ENCODE measurements at regions not wholly inside any gene's neighbourhood (a gene's known extent, or its start where the extent isn't known, plus 50 kb on each side); places are given as distances from the start of the nearest gene placed in this dataset.

- Histone ChIP-seq H3K9me3 (ENCODE audit: control insufficient read depth, insufficient read depth, low read length) (no peaks in the 10 kb centered on the region), H3K36me3 (ENCODE audit: insufficient read depth, low read length) (no peaks in the 10 kb centered on the region), H3K4me1 (ENCODE audit: insufficient read depth, low read length) (no peaks in the 10 kb centered on the region), H3K9ac (ENCODE audit: low read depth, low read length) (no peak overlapping the region)
These were observed 906.8 kb downstream of the QKI start for GRCh38 chr6:164321297-164321696.

GRCh38 chr6:164315376-164315775 is 900.9 kb downstream of the QKI start:
- H3K4me1 ChIP-seq (ENCODE audit: insufficient read depth, low read length), result no peaks in the 10 kb centered on the region
- no peak overlapping the region for H3K9ac ChIP-seq (ENCODE audit: low read depth, low read length)
- no peaks in the 10 kb centered on the region; the same call in 1 of the 2 replicates for H3K9me3 ChIP-seq (ENCODE audit: control insufficient read depth, insufficient read depth, low read length)
- no peaks in the 10 kb centered on the region for H3K36me3 ChIP-seq (ENCODE audit: insufficient read depth, low read length)

GRCh38 chr6:164308339-164308738 is 893.8 kb downstream of the QKI start:
- H3K9me3 ChIP-seq (ENCODE audit: control insufficient read depth, insufficient read depth, low read length), result no peaks in the 10 kb centered on the region; the same call in 1 of the 2 replicates
- H3K36me3 ChIP-seq (ENCODE audit: insufficient read depth, low read length), result no peaks in the 10 kb centered on the region
- H3K4me1 ChIP-seq (ENCODE audit: insufficient read depth, low read length), result no peaks in the 10 kb centered on the region
- no peak overlapping the region for H3K9ac ChIP-seq (ENCODE audit: low read depth, low read length)

- no peaks in the 10 kb centered on the region for H3K4me1 ChIP-seq (ENCODE audit: insufficient read depth, low read length)
- H3K36me3 ChIP-seq (ENCODE audit: insufficient read depth, low read length), result no peaks in the 10 kb centered on the region
- H3K9ac ChIP-seq (ENCODE audit: low read depth, low read length), result no peak overlapping the region
- no peaks in the 10 kb centered on the region for H3K9me3 ChIP-seq (ENCODE audit: control insufficient read depth, insufficient read depth, low read length)
These were observed 888.8 kb downstream of the QKI start for GRCh38 chr6:164303102-164303964.

GRCh38 chr6:164296411-164296810 is 881.9 kb downstream of the QKI start:
- Histone ChIP-seq H3K4me1 (ENCODE audit: insufficient read depth, low read length) (no peaks in the 10 kb centered on the region), H3K9ac (ENCODE audit: low read depth, low read length) (no peak overlapping the region), H3K9me3 (ENCODE audit: control insufficient read depth, insufficient read depth, low read length) (peaks cover 2% of the 10 kb centered on the region; the same call in 1 of the 2 replicates), H3K36me3 (ENCODE audit: insufficient read depth, low read length) (no peaks in the 10 kb centered on the region)

- Histone ChIP-seq H3K4me1 (ENCODE audit: insufficient read depth, low read length) (no peaks in the 10 kb centered on the region), H3K9ac (ENCODE audit: low read depth, low read length) (no peak overlapping the region), H3K36me3 (ENCODE audit: insufficient read depth, low read length) (no peaks in the 10 kb centered on the region), H3K9me3 (ENCODE audit: control insufficient read depth, insufficient read depth, low read length) (peaks cover 2% of the 10 kb centered on the region; the same call in 1 of the 2 replicates)
These were observed 879.7 kb downstream of the QKI start for GRCh38 chr6:164294047-164294784.

GRCh38 chr6:164291224-164291623 is 876.7 kb downstream of the QKI start:
- no peaks in the 10 kb centered on the region for H3K4me1 ChIP-seq (ENCODE audit: insufficient read depth, low read length)
- H3K9me3 ChIP-seq (ENCODE audit: control insufficient read depth, insufficient read depth, low read length), result peaks cover 2% of the 10 kb centered on the region; the same call in 1 of the 2 replicates
- H3K36me3 ChIP-seq (ENCODE audit: insufficient read depth, low read length), result no peaks in the 10 kb centered on the region
- H3K9ac ChIP-seq (ENCODE audit: low read depth, low read length), result no peak overlapping the region

GRCh38 chr6:164290101-164290500 is 875.6 kb downstream of the QKI start:
- peaks cover 2% of the 10 kb centered on the region; the same call in 1 of the 2 replicates for H3K9me3 ChIP-seq (ENCODE audit: control insufficient read depth, insufficient read depth, low read length)
- H3K4me1 ChIP-seq (ENCODE audit: insufficient read depth, low read length), result no peaks in the 10 kb centered on the region
- no peaks in the 10 kb centered on the region for H3K36me3 ChIP-seq (ENCODE audit: insufficient read depth, low read length)
- no peak overlapping the region for H3K9ac ChIP-seq (ENCODE audit: low read depth, low read length)

GRCh38 chr6:164286011-164286410 is 871.5 kb downstream of the QKI start:
- H3K9ac ChIP-seq (ENCODE audit: low read depth, low read length), result no peak overlapping the region
- H3K9me3 ChIP-seq (ENCODE audit: control insufficient read depth, insufficient read depth, low read length), result no peaks in the 10 kb centered on the region
- H3K4me1 ChIP-seq (ENCODE audit: insufficient read depth, low read length), result no peaks in the 10 kb centered on the region
- H3K36me3 ChIP-seq (ENCODE audit: insufficient read depth, low read length), result no peaks in the 10 kb centered on the region

GRCh38 chr6:164283574-164283973 is 869.1 kb downstream of the QKI start:
- no peaks in the 10 kb centered on the region for H3K4me1 ChIP-seq (ENCODE audit: insufficient read depth, low read length)
- H3K9ac ChIP-seq (ENCODE audit: low read depth, low read length), result no peak overlapping the region
- H3K9me3 ChIP-seq (ENCODE audit: control insufficient read depth, insufficient read depth, low read length), result no peaks in the 10 kb centered on the region
- no peaks in the 10 kb centered on the region for H3K36me3 ChIP-seq (ENCODE audit: insufficient read depth, low read length)

- no peaks in the 10 kb centered on the region for H3K4me1 ChIP-seq (ENCODE audit: insufficient read depth, low read length)
- H3K9me3 ChIP-seq (ENCODE audit: control insufficient read depth, insufficient read depth, low read length), result no peaks in the 10 kb centered on the region
- H3K36me3 ChIP-seq (ENCODE audit: insufficient read depth, low read length), result no peaks in the 10 kb centered on the region
- no peak overlapping the region for H3K9ac ChIP-seq (ENCODE audit: low read depth, low read length)
These were observed 861.7 kb downstream of the QKI start for GRCh38 chr6:164276211-164276610.

GRCh38 chr6:164275773-164276172 is 861.3 kb downstream of the QKI start:
- Histone ChIP-seq H3K36me3 (ENCODE audit: insufficient read depth, low read length) (no peaks in the 10 kb centered on the region), H3K4me1 (ENCODE audit: insufficient read depth, low read length) (no peaks in the 10 kb centered on the region), H3K9me3 (ENCODE audit: control insufficient read depth, insufficient read depth, low read length) (no peaks in the 10 kb centered on the region), H3K9ac (ENCODE audit: low read depth, low read length) (no peak overlapping the region)

- H3K9me3 ChIP-seq (ENCODE audit: control insufficient read depth, insufficient read depth, low read length), result no peaks in the 10 kb centered on the region
- no peaks in the 10 kb centered on the region for H3K36me3 ChIP-seq (ENCODE audit: insufficient read depth, low read length)
- H3K4me1 ChIP-seq (ENCODE audit: insufficient read depth, low read length), result no peaks in the 10 kb centered on the region
- no peak overlapping the region for H3K9ac ChIP-seq (ENCODE audit: low read depth, low read length)
These were observed 860.0 kb downstream of the QKI start for GRCh38 chr6:164274493-164274892.

- no peaks in the 10 kb centered on the region for H3K9me3 ChIP-seq (ENCODE audit: control insufficient read depth, insufficient read depth, low read length)
- no peak overlapping the region for H3K9ac ChIP-seq (ENCODE audit: low read depth, low read length)
- H3K4me1 ChIP-seq (ENCODE audit: insufficient read depth, low read length), result no peaks in the 10 kb centered on the region
- no peaks in the 10 kb centered on the region for H3K36me3 ChIP-seq (ENCODE audit: insufficient read depth, low read length)
These were observed 859.0 kb downstream of the QKI start for GRCh38 chr6:164273491-164273890.

GRCh38 chr6:164266851-164267250 is 852.3 kb downstream of the QKI start:
- Histone ChIP-seq H3K9ac (ENCODE audit: low read depth, low read length) (no peak overlapping the region), H3K4me1 (ENCODE audit: insufficient read depth, low read length) (no peaks in the 10 kb centered on the region), H3K36me3 (ENCODE audit: insufficient read depth, low read length) (no peaks in the 10 kb centered on the region), H3K9me3 (ENCODE audit: control insufficient read depth, insufficient read depth, low read length) (no peaks in the 10 kb centered on the region)
